HG03520 (cell line): ENCODE measurements at regions not wholly inside any gene's neighbourhood (a gene's known extent, or its start where the extent isn't known, plus 50 kb on each side); places are given as distances from the start of the nearest gene placed in this dataset.
"Not testable (repeated sequence)": the region's sequence is repeated elsewhere in the genome, so short reads cannot be mapped to it uniquely, and the experiment has no call there.

Experiments used
- ATAC-seq: cut with Tn5 transposase; IDR thresholded peaks from one replicate; pipeline ENCODE4 v1.9.1; 2021; ENCODE audit warnings: mild to moderate bottlenecking, moderate library complexity; ENCODE audit not compliant: unreplicated experiment

DNA sequence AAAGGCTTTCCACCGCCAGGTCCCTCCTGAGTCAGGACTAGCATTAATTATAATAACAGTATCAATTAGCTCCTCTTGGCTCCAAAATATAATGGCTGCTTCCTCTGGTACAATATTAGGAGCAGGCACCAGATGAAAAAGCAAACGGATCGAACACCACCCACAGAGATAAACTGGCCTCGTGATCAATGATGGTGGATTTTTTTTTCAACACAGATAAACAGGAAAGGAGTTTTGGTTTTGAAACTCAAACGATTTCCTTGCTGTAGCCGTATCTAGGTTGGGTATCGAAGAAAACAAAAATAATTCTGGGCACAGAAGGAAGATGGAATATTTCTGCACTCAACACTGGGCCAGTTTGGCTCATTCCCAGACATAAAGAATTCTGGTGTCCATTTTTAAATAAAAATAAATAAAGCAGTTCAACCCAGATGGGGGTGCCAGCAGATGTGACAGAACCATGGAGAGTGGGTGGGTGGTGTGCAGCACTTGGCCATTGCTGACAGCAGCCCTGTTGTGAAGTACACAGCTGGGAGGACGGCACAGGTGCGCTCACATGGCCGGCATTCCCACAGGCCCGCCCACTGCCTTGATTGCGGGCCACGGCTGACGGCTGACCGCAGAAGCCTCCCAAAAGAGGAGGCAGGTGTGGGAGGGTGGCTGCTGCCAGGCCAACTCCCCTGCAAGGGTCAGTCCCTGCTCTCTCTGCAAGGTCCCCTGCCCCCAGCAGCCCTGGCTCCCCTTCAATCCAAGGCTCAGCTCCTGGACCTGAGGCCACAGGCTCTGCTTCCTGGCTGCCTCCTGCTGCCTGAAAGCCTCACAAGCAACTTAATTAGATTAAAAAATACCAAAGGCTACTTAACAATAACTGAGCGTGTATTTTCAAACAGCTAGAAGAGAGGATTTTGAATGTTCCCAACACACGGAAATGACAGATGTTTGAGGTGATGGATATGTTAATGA, 351.9 kb upstream of the ID2 start:
- no peak for ATAC-seq

DNA sequence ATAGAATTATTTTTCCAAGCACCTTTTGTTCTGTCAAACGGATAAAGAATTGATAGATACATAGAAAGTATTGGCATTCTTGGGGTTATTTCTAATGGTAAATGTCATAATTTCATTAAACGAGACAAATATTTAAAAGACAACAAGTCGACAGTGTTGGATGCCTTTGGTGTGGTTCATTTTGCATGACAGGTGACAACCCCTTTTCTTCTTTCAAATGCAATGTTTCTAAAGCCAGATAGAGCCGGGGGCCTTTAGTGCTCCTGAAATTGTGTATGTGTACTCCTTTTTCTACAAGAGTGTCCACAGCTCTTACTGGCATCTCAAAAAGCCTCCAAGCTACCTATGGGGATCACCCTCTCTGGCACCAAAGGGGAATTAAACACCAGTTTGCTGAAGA, 350.8 kb upstream of the ID2 start:
- no peak for ATAC-seq

DNA sequence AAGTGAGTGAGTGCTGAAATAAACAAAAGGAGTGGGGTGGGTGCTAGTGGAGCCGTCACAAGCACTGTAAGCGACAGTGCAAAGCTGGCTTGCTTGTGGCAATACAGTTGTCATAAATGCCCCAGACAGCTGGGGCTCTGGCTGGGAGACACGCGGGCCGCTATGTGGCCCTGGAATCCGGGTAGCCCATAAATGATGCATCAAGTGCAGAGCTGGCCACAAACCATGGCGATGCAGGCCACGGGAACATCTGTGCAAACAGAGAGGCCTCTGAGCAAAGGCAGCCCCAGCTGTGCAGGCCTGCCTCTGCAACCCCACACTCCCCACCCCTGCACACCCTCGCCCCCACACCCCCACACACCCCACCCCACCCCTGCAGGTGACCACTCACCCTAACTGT, 349.2 kb upstream of the ID2 start:
- ATAC-seq, result no peak

- no peak for ATAC-seq
Observed at GRCh38 chr2:8333177-8333831, 348.6 kb upstream of the ID2 start.

DNA sequence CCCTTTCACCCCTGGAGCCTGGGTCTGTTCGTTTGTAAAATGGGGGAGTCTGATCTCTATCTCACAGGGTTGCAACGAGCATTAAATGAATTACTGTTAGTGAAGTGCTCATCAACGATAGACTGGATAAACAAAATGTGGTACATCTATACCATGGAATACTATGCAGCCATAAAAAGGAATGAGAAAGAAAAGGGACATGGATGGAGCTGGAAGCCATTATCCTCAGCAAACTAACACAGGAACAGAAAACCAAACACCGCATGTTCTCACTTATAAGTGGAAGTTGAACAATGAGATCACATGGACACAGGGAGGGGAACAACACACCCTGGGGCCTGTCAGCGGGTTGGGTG, 348.0 kb upstream of the ID2 start:
- ATAC-seq, result not testable (repeated sequence)

- no peak for ATAC-seq
Observed at GRCh38 chr2:8334866-8335325, 347.0 kb upstream of the ID2 start.

DNA sequence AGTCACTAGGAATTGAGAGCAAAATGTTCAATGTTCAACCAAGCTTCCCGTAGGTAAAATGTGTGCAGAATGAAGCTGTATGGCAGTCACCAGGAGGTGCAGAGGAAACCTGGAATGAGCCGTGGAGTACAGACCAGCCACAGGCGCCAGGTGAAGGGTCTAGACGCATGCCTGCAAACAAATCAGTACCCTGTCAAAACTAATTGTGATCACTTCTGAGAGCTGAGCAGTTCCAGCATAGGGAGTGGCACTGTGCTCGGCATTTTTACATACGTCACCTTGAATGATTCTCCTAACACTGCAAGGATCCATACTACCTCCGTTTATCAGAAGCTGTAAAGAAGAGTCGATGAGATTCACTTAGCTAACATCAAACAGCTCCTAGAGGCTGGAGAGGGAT, 346.1 kb upstream of the ID2 start:
- ATAC-seq, result no peak

DNA sequence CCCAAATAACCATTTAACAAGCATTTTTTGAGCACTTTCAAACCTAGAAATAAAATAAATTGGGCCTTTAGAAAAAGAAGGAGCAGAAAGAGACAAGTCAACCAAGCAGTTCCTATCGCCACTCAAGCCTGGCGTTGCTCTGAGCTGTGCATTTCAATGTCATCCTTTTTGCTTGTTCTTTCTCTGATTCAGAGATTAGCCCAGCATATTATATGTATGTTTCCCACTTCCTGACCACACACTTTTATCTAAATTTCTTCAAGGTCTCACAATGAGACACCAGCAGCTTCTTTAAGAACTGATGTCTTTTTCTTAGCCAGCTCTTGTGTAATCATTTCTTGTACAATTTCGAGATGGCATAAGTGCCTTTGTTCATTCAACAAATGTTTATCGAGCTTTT, 344.5 kb upstream of the ID2 start:
- no peak for ATAC-seq

DNA sequence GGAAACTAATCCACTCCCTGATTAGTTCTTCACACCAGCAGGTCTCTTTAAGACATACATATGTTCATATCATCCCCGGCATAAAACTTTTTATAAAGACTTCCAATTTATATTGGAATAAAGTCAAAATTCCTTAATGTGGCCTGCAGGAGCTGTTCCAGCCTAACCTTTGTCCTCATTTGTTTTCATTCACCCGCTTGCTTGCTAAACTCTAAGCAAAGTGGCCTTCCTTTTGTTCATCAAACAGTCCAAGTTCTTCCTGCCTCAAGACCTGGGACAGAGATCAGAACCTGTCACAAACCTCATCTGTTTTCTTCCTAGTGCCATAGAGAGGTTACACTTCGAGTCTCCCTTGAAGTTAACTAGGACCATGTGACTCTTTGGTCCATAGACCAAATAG, 339.4 kb upstream of the ID2 start:
- ATAC-seq, result no peak

DNA sequence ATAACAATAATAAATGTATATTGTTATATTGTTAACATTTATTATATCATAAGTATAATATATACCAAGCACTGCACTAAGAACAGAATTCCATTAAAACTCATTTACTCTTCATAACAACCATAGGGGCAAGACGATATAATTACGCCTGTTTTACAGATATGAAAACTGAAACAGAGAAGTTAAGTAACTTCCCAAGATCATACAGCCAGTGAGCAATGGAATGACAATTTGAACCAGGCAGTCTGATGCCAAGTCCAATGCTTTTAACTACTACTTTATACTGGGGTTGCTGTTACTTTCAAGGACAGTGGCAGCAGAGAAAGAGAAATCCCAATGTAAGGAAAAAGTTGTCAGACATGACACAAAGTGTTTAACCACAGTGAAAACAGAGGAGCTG, 338.8 kb upstream of the ID2 start:
- no peak for ATAC-seq

- no peak for ATAC-seq
Observed at GRCh38 chr2:8344144-8345097, 337.4 kb upstream of the ID2 start.

GRCh38 chr2:8345200-8345599, 336.7 kb upstream of the ID2 start:
- ATAC-seq, result no peak

GRCh38 chr2:8346208-8346607, 335.6 kb upstream of the ID2 start:
- no peak for ATAC-seq

DNA sequence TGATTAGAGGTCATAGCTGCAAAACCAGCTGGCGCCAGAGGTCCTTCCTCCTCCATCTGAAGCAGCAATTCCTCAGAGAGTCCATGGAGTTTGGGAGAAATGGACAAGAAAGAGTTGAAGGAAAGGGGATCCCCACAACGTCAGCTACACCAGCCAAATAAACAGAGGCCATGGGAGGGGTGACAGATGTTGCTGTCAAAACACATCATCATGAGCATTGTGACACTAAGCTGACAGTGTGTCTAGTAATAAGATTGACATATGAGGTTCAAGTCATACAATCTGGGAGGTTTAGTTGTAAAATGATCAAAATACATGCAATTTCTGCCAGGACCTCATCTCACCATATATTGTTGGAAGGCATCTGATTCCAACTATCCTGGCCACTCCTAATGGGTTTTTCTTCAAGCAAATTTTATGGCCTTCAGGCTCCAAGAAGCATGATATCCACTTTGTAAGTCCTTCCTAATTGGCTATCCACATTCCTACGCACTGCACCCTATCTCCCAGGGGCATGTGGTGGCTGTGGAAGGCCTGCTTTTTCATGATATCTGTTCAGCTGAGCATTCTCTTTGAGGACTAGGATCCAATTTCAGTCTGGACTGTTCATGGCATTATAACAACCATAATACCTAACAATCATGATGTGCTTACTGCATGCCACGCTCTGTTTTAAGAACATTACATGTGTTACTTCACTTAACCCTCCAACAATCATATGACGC, 335.0 kb upstream of the ID2 start:
- no peak for ATAC-seq

DNA sequence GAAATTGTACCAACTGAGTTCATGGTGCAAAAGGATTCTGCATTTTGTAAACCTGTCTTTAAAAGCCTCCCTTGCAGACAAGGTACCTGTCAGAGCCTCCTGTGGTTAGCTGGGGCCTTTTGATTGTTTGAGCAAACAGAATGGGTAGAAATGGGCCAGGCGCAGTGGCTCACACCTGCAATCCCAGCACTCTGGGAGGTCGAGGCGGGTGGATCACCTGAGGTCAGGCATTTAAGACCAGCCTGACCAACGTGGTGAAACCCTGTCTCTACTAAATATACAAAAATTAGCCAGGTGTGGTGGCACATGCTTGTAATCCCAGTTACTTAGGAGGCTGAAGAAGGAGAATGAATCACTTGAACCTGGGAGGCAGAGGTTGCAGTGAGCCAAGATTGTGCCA, 332.9 kb upstream of the ID2 start:
- ATAC-seq, result not testable (repeated sequence)

DNA sequence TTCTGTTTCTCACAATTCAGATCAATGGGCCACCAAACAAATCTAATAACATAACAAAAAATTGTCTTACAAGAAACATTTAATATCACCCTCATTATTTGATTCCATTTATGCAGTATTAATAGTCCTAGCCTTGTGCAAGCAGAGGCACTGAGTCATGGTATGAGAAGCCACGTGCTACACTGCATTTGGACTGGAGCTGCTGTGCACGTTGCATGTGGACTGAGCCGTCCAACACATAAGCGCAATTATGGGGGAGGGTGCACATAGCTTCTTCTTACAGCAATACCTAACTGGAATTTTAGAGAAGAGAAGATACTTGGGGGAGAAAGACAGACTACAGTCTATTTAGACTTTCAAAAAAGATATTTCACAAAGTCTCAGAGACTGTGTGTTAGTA, 329.6 kb upstream of the ID2 start:
- ATAC-seq, result no peak

GRCh38 chr2:8352989-8353388, 328.9 kb upstream of the ID2 start:
- no peak for ATAC-seq

- no peak for ATAC-seq
Observed at GRCh38 chr2:8355102-8355859, 326.6 kb upstream of the ID2 start.

DNA sequence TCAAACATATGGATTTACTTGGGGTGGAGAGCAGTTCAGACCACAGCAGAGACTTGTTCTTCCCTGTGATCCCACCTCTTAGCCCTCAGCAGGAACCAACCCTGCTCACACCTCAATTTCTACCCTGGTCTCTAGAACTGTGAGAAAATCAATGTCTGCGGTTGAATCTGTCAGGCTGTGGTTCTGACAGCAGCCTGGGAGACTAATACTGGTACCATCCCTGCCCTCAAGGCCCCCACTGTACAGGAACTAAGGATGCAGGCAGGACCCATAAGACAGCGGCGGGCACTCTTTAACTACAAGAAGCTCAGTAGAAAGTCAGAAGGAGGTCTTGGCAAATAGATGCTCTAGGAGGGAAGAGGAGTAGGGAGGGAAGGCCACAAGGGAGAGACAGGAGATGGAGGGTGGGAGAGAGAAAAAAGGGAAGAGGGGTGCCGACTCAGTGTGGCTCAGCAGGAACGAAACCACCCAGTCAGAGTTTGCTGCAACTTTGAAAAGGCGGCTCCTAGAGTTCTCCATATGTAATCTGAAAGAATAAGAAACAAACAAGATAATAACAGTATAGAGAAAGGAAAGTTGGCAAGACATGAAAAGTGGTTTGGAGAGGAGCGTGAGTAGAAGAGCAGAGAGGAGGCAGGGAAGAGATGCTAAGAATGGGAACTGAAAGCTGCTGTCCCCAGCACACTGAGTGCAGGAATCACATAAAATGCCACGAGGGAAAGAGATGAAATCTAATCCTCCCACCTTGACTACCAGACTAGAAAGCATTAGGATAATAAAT, 323.9 kb upstream of the ID2 start:
- ATAC-seq, result no peak
